Esophagus muscularis mucosa (tissue), 4 donors: ENCODE measurements at regions not wholly inside any gene's neighbourhood (a gene's known extent, or its start where the extent isn't known, plus 50 kb on each side); places are given as distances from the start of the nearest gene placed in this dataset.

Experiments
- DNase-seq: peaks from one replicate; pipeline ENCODE4 v3.0.0-alpha.2; 2017; ENCODE audit errors: extremely low spot score
- H3K27ac ChIP-seq, 4 donors: fragments of 200-600 bp; sonication (generic); replicated peaks in 1 of 4; 1 replicate in 3 of 4; 2 replicates in 1 of 4; pipeline ENCODE4 v1.5.1; 2016 to 2019; ENCODE audit warnings: mild to moderate bottlenecking in 1 of 4
- H3K27me3 ChIP-seq, 4 donors: fragments of 200-600 bp; sonication (generic); one replicate each; pipeline versions ENCODE4 v1.5.1 to v1.6.0; 2016 to 2019
- H3K36me3 ChIP-seq, 4 donors: fragments of 200-600 bp; sonication (generic); one replicate each; pipeline ENCODE4 v1.5.1; 2016 to 2019
- H3K4me1 ChIP-seq, 4 donors: fragments of 200-600 bp; sonication (generic); one replicate each; pipeline ENCODE4 v1.5.1; 2016 to 2019
- H3K4me3 ChIP-seq, 4 donors: fragments of 200-600 bp; sonication (generic); 1 replicate in 2 of 4; 2 replicates in 2 of 4; pipeline ENCODE4 v1.5.1; 2016 to 2019; ENCODE audit warnings: mild to moderate bottlenecking in 4 of 4, moderate library complexity in 1 of 4
- H3K9me3 ChIP-seq, 4 donors: fragments of 200-600 bp; sonication (generic); 1 replicate in 3 of 4; 2 replicates in 1 of 4; pipeline ENCODE4 v1.5.1; 2016 to 2019
- EP300 ChIP-seq: sonication (generic); formaldehyde crosslinking; IDR thresholded peaks from one replicate; pipeline ENCODE4 v1.6.1; 2017; ENCODE audit warnings: antibody characterized with exemption
- POLR2A ChIP-seq: fragments of 450-650 bp; IDR thresholded peaks from one replicate; pipeline ENCODE4 v1.6.1; 2017; ENCODE audit warnings: antibody characterized with exemption, moderate library complexity, mild to moderate bottlenecking, low read depth
- POLR2AphosphoS5 ChIP-seq, 2 donors: sonication (generic); formaldehyde crosslinking; IDR thresholded peaks; one replicate each; pipeline ENCODE4 v1.6.1; 2017; ENCODE audit warnings: antibody characterized with exemption in 2 of 2
- WGBS: methylation state at CpG from one replicate; pipeline ENCODE4 v1.1.5; 2018; 5-methylcytosine and 5-hydroxymethylcytosine counted together
- intact Hi-C: fragments of 100-400 bp; cut with DNase I; formaldehyde crosslinking; loops from one replicate; pipeline ENCODE4 v1.15.1; 2023
- TF ChIP-seq, protein P1 (sequence below), 3 experiments: fragments of 200-600 bp in 2 of 3; fragments of 450-650 bp in 1 of 3; sonication (generic) in 2 of 3; IDR thresholded peaks; one replicate each; pipeline ENCODE4 v1.5.1; 2017 to 2019; ENCODE audit warnings: antibody characterized with exemption in 3 of 3, mild to moderate bottlenecking in 2 of 3, moderate library complexity in 1 of 3

DNA sequence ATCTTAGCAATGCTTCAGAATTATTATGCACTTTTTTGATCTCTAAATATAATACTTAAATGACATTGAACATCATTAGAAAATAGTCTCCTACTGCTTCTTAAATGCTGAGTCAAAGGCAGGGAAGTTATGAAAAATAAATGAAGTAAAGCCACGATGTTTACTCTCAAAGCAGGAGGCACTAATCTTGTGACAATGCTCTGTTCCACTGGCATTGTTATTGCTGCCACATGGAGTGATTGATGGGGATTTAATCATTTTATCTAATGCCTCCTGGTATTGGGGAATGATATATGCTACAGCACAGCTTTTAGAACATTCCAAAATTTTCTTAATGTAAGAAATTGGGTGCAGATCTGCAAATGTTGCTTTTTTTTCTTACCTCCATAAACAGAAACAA is 1655.4 kb upstream of the NUDT12 start:
- peaks cover 0 to 4% (median 0%) of the 10 kb centered on the region in 4 donors for H3K9me3 ChIP-seq
- WGBS, result 14% methylated on average over 1 of the region's 1 CpG
- no peaks in the 10 kb centered on the region for H3K4me1 ChIP-seq
- no peak overlapping the region for H3K4me3 ChIP-seq
- H3K27ac ChIP-seq, result no peak overlapping the region
- no peaks in the 10 kb centered on the region for H3K36me3 ChIP-seq
- intact Hi-C loops, result no loop called here
- H3K27me3 ChIP-seq, result no peaks in the 10 kb centered on the region
- TF ChIP-seq POLR2A (no peak), POLR2AphosphoS5 (IDR thresholded peaks at IDR 0.05) (no peak), EP300 (no peak)
- TF ChIP-seq, protein P1, sequence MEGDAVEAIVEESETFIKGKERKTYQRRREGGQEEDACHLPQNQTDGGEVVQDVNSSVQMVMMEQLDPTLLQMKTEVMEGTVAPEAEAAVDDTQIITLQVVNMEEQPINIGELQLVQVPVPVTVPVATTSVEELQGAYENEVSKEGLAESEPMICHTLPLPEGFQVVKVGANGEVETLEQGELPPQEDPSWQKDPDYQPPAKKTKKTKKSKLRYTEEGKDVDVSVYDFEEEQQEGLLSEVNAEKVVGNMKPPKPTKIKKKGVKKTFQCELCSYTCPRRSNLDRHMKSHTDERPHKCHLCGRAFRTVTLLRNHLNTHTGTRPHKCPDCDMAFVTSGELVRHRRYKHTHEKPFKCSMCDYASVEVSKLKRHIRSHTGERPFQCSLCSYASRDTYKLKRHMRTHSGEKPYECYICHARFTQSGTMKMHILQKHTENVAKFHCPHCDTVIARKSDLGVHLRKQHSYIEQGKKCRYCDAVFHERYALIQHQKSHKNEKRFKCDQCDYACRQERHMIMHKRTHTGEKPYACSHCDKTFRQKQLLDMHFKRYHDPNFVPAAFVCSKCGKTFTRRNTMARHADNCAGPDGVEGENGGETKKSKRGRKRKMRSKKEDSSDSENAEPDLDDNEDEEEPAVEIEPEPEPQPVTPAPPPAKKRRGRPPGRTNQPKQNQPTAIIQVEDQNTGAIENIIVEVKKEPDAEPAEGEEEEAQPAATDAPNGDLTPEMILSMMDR (IDR thresholded peaks at IDR 0.05), result no peak
- DNase-seq, result no peak

DNA sequence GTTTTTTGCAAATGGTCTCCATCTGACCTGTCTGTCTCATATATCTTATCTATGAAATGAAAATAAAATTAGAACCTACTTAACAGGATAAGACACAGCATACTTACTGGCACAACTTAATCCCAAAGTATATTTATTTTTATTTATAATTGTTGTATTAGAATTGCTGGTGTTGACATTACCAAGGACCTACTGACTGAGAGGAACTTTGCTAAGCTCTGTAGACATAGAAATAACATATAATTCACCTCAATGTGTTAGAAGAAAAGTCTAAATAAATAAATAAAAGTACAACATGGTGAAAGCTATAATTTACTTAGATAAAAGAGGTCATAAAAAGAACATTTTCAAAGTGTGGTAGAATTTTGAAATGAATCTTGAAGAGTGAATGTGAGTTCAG is 1650.5 kb upstream of the NUDT12 start:
- DNase-seq, result no peak
- Histone ChIP-seq H3K4me3 (no peak overlapping the region), H3K36me3 (no peaks in the 10 kb centered on the region), H3K27ac (no peak overlapping the region), H3K4me1 (no peaks in the 10 kb centered on the region), H3K9me3 (no peaks in the 10 kb centered on the region), H3K27me3 (no peaks in the 10 kb centered on the region)
- TF ChIP-seq POLR2A, result no peak
- no peak for TF ChIP-seq POLR2AphosphoS5 (IDR thresholded peaks at IDR 0.05)
- no peak for TF ChIP-seq EP300
- TF ChIP-seq, protein P1 (IDR thresholded peaks at IDR 0.05), result no peak
- intact Hi-C loops, result no loop called here

DNA sequence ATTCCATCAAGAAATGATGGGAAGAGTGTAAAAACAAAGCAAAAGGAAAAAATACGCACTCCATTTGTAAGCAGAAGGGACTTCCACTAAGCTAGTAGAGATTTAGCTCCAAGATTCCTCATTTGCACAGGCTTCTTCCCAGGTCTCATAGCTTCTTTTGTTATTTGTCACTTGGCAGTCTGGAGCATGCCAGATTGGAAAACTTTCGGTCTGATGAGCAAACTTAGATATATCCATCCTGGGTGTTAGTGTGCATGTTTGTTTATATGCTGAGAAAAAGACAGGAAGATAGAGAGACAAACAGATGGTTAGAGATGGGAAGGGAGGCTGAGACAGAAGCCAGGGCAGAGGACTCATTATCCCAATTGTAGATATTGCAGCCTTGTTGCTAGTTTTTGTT is 1644.5 kb upstream of the NUDT12 start:
- intact Hi-C loops, result no loop called here
- 61% methylated on average over 2 of the region's 2 CpGs for WGBS
- no peak overlapping the region for H3K27ac ChIP-seq
- no peaks in the 10 kb centered on the region for H3K36me3 ChIP-seq
- no peaks in the 10 kb centered on the region for H3K27me3 ChIP-seq
- H3K9me3 ChIP-seq, result no peaks in the 10 kb centered on the region
- H3K4me1 ChIP-seq, result no peaks in the 10 kb centered on the region
- no peak for DNase-seq
- H3K4me3 ChIP-seq, result no peak overlapping the region
- TF ChIP-seq POLR2AphosphoS5 (IDR thresholded peaks at IDR 0.05) (no peak), POLR2A (no peak), EP300 (no peak)
- TF ChIP-seq, protein P1 (IDR thresholded peaks at IDR 0.05), result no peak

DNA sequence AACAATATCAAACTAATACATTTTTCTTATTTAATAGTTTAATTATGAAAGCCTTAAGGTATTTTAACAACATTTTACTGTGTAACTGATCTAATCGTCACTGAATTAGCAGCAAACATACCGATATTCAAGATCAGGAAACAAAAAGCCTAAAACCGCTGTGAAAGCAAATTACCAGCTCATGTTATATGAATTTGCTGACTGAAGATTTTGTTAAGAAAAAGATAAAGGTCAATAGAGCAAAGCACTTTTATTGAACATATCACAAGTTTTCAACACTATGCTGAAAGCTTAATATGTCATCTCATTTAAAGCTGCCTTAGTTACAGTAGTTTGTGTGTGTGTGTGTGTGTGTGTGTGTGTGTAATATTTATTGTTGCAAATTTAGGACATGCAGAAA is 1634.9 kb upstream of the NUDT12 start:
- DNase-seq, result no peak
- TF ChIP-seq, protein P1 (IDR thresholded peaks at IDR 0.05), result no peak
- no peak for TF ChIP-seq EP300
- TF ChIP-seq POLR2A, result no peak
- TF ChIP-seq POLR2AphosphoS5 (IDR thresholded peaks at IDR 0.05), result no peak
- no peaks in the 10 kb centered on the region for H3K4me1 ChIP-seq
- no peaks in the 10 kb centered on the region for H3K36me3 ChIP-seq
- no peak overlapping the region for H3K4me3 ChIP-seq
- no peaks in the 10 kb centered on the region for H3K27me3 ChIP-seq
- 87% methylated on average over 3 of the region's 3 CpGs for WGBS
- intact Hi-C loops, result no loop called here
- no peak overlapping the region for H3K27ac ChIP-seq
- no peaks in the 10 kb centered on the region for H3K9me3 ChIP-seq

DNA sequence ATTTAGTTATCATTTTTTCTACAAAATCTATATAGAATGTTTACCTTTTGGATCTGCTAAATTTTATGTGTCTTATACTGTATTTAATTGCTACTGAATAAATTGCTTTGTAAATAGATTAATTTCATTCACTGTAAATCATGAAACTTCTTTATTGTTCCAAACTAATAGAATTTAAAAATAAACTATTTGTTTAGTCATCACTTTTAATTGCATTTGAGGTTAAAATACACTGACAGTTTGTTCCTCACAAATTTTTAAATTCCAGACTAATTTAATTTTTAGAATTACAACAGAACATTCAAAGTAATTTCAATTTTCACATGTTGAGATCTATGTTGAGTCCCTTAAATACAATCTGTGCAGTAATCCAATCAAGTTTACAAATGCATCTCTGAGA is 1633.2 kb upstream of the NUDT12 start:
- TF ChIP-seq EP300, result no peak
- TF ChIP-seq POLR2A, result no peak
- no peak for TF ChIP-seq POLR2AphosphoS5 (IDR thresholded peaks at IDR 0.05)
- TF ChIP-seq, protein P1 (IDR thresholded peaks at IDR 0.05), result no peak
- Histone ChIP-seq H3K27me3 (no peaks in the 10 kb centered on the region), H3K9me3 (no peaks in the 10 kb centered on the region), H3K27ac (no peak overlapping the region), H3K4me3 (no peak overlapping the region), H3K4me1 (no peaks in the 10 kb centered on the region), H3K36me3 (no peaks in the 10 kb centered on the region)
- no peak for DNase-seq
- intact Hi-C loops, result no loop called here
